Fibroblast of pulmonary artery (primary cell): ENCODE measurements at regions not wholly inside any gene's neighbourhood (a gene's known extent, or its start where the extent isn't known, plus 50 kb on each side); places are given as distances from the start of the nearest gene placed in this dataset.

Experiments used
- DNase-seq: peaks from one replicate; pipeline ENCODE4 v3.0.0-alpha.2; 2010; ENCODE audit warnings: low read depth
- H3K4me3 ChIP-seq: replicated peaks from 2 replicates; pipeline ENCODE4 v1.5.1; 2011; ENCODE audit warnings: low read depth, mild to moderate bottlenecking, control low read depth, low read length, moderate library complexity
- TF ChIP-seq, protein P1 (sequence below): IDR thresholded peaks from 2 replicates; pipeline ENCODE4 v1.5.1; 2011; ENCODE audit warnings: mild to moderate bottlenecking, control low read depth, low read length, inconsistent platforms; ENCODE audit errors: missing control alignments

- TF ChIP-seq, protein P1, sequence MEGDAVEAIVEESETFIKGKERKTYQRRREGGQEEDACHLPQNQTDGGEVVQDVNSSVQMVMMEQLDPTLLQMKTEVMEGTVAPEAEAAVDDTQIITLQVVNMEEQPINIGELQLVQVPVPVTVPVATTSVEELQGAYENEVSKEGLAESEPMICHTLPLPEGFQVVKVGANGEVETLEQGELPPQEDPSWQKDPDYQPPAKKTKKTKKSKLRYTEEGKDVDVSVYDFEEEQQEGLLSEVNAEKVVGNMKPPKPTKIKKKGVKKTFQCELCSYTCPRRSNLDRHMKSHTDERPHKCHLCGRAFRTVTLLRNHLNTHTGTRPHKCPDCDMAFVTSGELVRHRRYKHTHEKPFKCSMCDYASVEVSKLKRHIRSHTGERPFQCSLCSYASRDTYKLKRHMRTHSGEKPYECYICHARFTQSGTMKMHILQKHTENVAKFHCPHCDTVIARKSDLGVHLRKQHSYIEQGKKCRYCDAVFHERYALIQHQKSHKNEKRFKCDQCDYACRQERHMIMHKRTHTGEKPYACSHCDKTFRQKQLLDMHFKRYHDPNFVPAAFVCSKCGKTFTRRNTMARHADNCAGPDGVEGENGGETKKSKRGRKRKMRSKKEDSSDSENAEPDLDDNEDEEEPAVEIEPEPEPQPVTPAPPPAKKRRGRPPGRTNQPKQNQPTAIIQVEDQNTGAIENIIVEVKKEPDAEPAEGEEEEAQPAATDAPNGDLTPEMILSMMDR, result no peak
These were observed 234.5 kb downstream of the BMP7 start for GRCh38 chr20:57031867-57032355.

DNA sequence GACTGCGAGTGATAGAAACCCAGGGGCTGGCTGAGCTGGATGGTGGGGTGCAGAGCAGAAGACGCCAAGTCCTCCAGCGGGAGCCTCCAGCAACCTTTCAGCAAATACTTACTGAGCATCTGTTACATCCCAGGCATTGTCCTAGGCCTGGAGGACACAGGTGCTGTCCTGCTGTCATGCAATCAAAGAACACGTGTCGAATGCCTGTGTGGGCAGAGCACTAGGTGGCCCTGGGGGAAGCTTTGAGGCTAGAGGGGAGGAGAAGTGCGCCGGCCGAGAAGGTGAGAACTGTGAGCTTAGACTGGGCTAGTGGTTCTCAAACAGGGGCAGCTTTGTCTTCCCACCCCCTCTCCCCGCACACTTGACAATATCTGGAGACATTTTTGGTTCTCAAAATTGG lies 233.6 kb downstream of the BMP7 start:
- H3K4me3 ChIP-seq, result no peak overlapping the region
- no peak for DNase-seq
- TF ChIP-seq, protein P1, result no peak

More at GRCh38 chr20:57031867-57032355, 234.5 kb downstream of the BMP7 start:
- DNase-seq, result no peak
- H3K4me3 ChIP-seq, result no peak overlapping the region

DNA sequence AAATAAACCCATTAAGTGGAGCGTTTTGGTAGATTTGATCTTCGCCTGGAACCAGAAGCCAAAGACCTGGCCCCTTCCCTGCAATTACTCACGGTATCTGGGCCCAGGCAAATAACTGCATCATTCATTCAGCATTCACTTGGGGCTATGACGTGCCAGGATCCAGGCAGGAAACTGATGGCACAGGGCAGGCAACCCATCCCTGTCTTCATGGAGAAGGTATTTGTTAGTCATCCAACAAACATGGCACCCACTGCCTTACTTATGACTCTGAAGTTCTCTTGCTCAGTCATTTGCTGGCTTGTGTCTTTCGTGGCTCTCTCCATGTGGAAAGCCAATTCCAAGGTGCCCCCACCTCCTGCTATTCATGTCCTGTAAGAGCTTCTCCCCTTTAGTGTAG lies 232.4 kb downstream of the BMP7 start:
- TF ChIP-seq, protein P1, result no peak
- no peak overlapping the region for H3K4me3 ChIP-seq
- no peak for DNase-seq

DNA sequence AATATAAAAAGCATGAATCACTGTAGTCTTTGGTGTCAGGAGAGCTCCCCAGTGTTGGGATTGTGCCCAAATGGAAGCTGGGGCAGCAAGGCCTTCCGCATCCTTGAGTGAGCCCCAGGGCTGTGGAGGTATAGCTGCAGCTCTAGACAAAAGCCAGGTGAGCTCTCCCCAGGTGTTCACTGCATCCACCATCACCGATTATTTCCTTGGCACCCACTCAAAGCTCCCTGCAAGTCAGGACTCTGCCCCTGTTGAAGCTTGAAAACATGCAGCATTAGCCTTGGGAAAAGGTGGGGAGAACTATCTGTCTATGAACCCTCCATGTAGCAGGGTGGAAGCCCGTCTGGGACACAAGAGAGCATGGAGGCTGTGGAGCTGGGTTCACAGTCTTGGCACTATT lies 228.8 kb downstream of the BMP7 start:
- TF ChIP-seq, protein P1, result no peak
- H3K4me3 ChIP-seq, result no peak overlapping the region
- no peak for DNase-seq

GRCh38 chr20:57038608-57039440 lies 227.6 kb downstream of the BMP7 start:
- DNase-seq, result no peak
- H3K4me3 ChIP-seq, result no peak overlapping the region
- TF ChIP-seq, protein P1, result no peak

DNA sequence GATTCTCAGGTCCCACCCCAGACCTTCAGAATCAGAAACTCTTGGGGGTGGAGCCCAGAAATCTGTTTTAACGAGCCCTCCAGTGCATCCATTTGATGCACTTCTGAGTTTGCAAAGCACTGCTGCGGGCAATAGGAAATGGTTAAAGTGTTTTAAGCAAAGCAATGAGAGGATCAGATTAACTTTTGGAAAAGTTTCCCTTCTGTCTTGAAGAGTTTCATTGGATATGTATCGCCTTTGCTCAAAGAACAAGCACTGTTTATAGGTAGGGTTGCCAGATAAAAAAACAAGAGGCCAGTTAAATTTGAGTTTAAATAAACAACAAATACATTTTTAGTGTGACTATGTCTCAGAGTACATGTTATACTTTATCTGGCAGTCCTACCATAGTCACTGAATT lies 226.0 kb downstream of the BMP7 start:
- TF ChIP-seq, protein P1, result no peak
- H3K4me3 ChIP-seq, result no peak overlapping the region
- DNase-seq, result no peak

GRCh38 chr20:57040924-57041323 lies 225.5 kb downstream of the BMP7 start:
- DNase-seq, result no peak
- no peak overlapping the region for H3K4me3 ChIP-seq
- TF ChIP-seq, protein P1, result no peak
